ENCODE measurements at regions not wholly inside any gene's neighbourhood (a gene's known extent, or its start where the extent isn't known, plus 50 kb on each side); places are given as distances from the start of the nearest gene placed in this dataset.

DNA sequence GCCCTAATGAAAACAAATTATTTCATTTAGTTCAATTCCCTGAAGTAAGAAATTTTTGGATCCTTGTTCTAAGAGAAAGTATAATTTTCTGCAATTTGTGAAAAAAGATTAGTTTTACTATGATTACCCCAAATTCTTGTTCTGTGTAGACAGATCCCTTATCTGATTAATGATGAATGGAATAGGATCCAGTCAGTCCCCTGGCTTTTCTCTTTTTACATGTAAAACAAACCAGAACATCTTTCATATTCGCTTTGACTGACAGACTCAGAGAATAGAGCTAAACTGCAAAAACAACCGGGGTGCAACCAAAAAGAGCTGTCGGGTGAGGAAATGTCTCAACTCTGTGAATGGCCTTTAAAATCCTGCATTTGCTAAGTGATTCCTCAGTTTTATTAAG, 93.4 kb upstream of the VEGFC start:
- TF ChIP-seq, protein P1, sequence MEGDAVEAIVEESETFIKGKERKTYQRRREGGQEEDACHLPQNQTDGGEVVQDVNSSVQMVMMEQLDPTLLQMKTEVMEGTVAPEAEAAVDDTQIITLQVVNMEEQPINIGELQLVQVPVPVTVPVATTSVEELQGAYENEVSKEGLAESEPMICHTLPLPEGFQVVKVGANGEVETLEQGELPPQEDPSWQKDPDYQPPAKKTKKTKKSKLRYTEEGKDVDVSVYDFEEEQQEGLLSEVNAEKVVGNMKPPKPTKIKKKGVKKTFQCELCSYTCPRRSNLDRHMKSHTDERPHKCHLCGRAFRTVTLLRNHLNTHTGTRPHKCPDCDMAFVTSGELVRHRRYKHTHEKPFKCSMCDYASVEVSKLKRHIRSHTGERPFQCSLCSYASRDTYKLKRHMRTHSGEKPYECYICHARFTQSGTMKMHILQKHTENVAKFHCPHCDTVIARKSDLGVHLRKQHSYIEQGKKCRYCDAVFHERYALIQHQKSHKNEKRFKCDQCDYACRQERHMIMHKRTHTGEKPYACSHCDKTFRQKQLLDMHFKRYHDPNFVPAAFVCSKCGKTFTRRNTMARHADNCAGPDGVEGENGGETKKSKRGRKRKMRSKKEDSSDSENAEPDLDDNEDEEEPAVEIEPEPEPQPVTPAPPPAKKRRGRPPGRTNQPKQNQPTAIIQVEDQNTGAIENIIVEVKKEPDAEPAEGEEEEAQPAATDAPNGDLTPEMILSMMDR (IDR thresholded peaks at IDR 0.05; ENCODE audit: low read depth, low read length, poor library complexity, severe bottlenecking) = no peak
- no peak for TF ChIP-seq EZH2phosphoT487 (IDR thresholded peaks at IDR 0.05; ENCODE audit: borderline replicate concordance, low read length)
